ENCODE measurements at regions not wholly inside any gene's neighbourhood (a gene's known extent, or its start where the extent isn't known, plus 50 kb on each side); places are given as distances from the start of the nearest gene placed in this dataset.

- TF ChIP-seq EZH2 (IDR thresholded peaks at IDR 0.05) (no peak), CTCF (IDR thresholded peaks at IDR 0.05) (no peak), EZH2phosphoT487 (IDR thresholded peaks at IDR 0.05) (no peak)
Observed at GRCh38 chr2:11009891-11010290, 98.2 kb downstream of the KCNF1 start.

Measured in neural progenitor cell (in vitro differentiated cells).